HG02623 (cell line): ENCODE measurements at regions not wholly inside any gene's neighbourhood (a gene's known extent, or its start where the extent isn't known, plus 50 kb on each side); places are given as distances from the start of the nearest gene placed in this dataset.
"Not testable (repeated sequence)": the region's sequence is repeated elsewhere in the genome, so short reads cannot be mapped to it uniquely, and the experiment has no call there.

Experiments used
- ATAC-seq: cut with Tn5 transposase; IDR thresholded peaks from one replicate; pipeline ENCODE4 v1.9.1; 2021; ENCODE audit warnings: moderate library complexity; ENCODE audit not compliant: unreplicated experiment

DNA sequence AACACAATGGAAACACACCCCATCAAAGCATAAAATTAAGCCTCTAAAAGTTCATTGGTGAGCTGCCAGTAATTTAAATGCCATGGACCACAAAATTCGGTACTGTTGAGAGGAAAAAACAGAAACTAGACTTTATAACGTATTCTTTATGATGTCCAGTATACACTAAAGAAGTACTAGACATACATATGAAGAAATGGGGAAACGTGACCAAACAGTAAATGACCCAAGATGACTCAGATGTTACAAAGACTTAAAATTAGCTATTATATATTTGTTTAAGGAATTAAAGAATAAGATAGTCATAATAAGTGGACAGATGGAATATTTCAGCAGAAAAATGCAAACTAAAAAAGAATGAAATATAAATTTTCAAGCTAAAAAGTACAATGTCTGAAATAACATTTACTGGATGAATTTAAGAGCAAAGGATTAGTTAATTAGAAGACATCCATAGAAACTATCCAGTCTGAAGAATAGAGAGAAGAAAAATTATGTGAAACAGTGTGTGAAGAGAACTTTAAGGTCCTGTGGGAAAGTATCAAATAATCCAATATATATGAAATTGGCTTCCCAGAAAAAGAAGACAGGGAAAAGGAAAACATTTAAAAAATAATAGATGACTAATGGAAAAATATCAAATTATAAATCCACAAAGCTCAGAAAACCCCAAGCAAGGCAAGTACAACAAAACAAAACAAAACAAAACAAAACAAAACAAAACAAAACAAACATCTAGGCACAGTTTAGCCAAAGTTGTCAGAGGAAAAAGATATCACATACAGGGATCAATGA is 69.4 kb downstream of the SAMD9 start:
- no peak for ATAC-seq

GRCh38 chr7:93047514-93048099 is 70.2 kb downstream of the SAMD9 start:
- peak; percentile 61 for ATAC-seq

DNA sequence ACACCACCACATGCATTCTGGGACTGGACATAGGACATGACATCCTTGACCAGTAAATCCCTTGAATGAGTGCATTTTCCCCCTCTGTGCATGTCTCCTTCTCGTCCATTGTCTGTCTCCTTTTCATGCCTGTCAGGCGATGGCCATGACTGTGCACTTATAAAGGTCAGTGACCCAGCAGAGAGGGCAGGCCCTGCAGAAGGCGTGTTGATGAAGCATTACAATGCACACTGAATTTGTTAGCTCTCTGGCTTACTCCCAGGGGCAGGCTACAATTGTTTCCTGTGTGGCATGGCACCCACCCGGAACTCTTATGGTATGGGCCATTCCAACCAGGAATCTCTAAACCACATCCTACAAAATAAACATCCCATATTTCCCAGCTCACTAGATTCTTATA is 71.1 kb downstream of the SAMD9 start:
- ATAC-seq, result no peak

GRCh38 chr7:93044147-93044810 is 73.5 kb downstream of the SAMD9 start:
- ATAC-seq, result no peak

GRCh38 chr7:93043385-93043985 is 74.3 kb downstream of the SAMD9 start:
- ATAC-seq, result no peak

- ATAC-seq, result no peak
Measured at GRCh38 chr7:93040355-93040754, 77.4 kb downstream of the SAMD9 start.

- no peak for ATAC-seq
Measured at GRCh38 chr7:93039786-93040185, 78.0 kb downstream of the SAMD9 start.

GRCh38 chr7:93039282-93039681 is 78.5 kb downstream of the SAMD9 start:
- no peak for ATAC-seq

- peak; percentile 94 for ATAC-seq
Measured at GRCh38 chr7:93036807-93037206, 81.0 kb downstream of the SAMD9 start.

GRCh38 chr7:93036149-93036640 is 81.6 kb downstream of the SAMD9 start:
- ATAC-seq, result no peak

DNA sequence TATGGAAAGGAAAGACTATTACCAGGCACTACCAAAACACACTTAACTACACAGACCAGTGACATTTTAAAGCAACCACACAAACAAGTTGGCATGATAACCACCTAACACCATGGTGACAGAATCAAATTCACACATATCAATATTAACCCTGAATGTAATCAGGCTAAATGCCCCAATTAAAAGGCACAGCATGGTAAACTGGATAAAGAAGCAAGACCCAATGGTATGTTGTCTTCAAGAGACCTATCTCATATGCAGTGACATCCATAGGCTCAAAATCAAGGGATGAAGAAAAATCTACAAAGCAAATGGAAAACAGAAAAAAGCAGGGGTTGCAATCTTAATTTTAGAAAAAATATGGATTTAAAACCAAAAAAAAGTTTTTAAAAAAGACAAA is 86.0 kb downstream of the SAMD9 start:
- ATAC-seq, result no peak

GRCh38 chr7:93030605-93031225 is 87.1 kb downstream of the SAMD9 start:
- ATAC-seq, result no peak

DNA sequence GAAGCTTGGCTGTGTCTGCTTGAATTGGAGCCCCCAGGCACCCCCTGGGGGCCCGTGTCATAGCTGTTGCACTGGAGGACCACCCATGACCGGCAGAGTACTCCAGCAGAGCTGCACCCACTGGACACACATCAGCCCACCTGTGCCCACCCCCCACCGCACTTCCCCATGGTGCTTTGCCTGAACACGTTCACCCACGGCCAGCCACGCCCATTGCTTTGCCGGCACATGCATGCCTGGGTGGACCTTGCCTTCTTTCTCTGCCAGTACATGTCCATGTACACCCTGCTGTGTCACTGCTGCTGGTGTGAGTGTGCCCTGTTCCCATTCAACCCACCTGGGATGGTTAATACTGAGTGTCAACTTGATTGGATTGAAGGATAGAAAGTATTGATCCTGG is 88.7 kb downstream of the SAMD9 start:
- no peak for ATAC-seq

DNA sequence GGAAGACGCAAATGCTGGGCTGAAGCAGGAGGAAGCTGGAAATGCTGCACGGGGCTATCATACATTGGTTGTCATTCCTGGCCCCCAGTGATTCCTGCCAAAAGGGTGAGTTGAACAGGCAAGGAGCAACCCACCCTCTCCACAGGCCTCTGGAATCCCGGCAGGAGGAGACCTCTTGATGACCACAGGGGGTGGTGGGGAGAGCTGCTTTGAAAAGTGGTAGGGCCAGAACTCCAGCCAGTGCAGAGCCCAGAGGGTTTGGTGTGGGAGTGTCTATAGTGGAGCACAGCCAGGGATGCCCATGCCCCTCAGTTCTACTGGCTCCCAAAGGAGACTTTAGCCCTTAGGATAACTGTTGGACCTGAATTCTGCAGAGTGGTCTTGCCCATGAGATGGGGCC is 89.2 kb downstream of the SAMD9 start:
- ATAC-seq, result no peak

GRCh38 chr7:93027044-93027443 is 90.7 kb downstream of the SAMD9 start:
- ATAC-seq, result no peak

DNA sequence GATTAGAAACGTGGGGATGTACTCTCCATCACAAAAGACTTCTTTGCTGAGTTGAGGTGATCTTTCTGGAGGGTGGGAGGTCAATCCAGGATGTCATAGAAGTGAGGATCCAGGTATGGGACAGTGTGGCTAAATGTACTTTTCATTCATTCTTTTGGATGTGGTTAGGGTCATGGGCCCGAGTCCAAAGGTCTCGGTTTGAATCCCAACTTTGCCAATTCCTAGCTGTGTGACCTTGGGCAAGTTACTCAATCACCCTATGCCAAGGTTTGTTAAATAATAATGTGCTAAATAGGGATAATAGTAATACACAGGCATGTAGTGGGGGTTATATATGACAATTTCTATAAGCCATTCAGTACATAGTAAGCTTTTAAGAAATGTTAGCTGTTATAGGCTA is 91.4 kb downstream of the SAMD9 start:
- ATAC-seq, result no peak

- no peak for ATAC-seq
Measured at GRCh38 chr7:93025389-93025788, 92.4 kb downstream of the SAMD9 start.

DNA sequence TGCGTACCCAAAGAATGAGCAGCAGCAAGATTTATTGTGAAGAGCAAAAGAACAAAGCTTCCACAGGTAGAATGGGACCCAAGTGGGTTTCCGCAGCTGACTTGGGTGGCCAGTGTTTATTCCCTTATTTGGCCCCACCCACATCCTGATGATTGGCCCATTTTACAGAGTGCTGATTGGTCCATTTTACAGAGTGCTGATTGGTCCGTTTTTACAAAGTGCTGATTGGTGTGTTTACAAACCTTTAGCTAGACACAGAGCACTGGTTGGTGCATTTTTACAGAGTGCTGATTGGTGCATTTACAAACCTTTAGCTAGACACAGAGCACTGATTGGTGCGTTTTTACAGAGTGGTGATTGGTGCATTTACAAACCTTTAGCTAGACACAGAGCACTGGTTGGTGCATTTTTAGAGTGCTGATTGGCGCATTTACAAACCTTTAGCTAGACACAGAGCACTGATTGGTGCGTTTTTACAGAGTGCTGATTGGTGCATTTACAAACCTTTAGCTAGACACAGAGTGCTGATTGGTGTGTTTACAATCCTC is 94.8 kb downstream of the SAMD9 start:
- ATAC-seq, result not testable (repeated sequence)

GRCh38 chr7:93021748-93022147 is 96.0 kb downstream of the SAMD9 start:
- no peak for ATAC-seq

- ATAC-seq, result no peak
Measured at GRCh38 chr7:93018716-93019115, 99.1 kb downstream of the SAMD9 start.
